NB4 (cell line): ENCODE measurements at regions not wholly inside any gene's neighbourhood (a gene's known extent, or its start where the extent isn't known, plus 50 kb on each side); places are given as distances from the start of the nearest gene placed in this dataset.

Source experiments
- CTCF ChIP-seq: IDR thresholded peaks from one replicate; pipeline ENCODE4 v1.5.1; 2012; ENCODE audit warnings: low read depth, low read length
- MAX ChIP-seq: IDR thresholded peaks from 2 replicates; pipeline ENCODE4 v1.6.1; 2011; ENCODE audit warnings: low read depth, low read length
- POLR2A ChIP-seq: IDR thresholded peaks from 2 replicates; pipeline ENCODE4 v1.6.1; 2011; ENCODE audit warnings: mild to moderate bottlenecking; ENCODE audit not compliant: insufficient read length; ENCODE audit errors: extremely low read depth

GRCh38 chr9:102101723-102102122 is 363.3 kb upstream of the GRIN3A start:
- TF ChIP-seq CTCF (no peak), POLR2A (no peak), MAX (no peak)
